NB4 (cell line): ENCODE measurements at regions not wholly inside any gene's neighbourhood (a gene's known extent, or its start where the extent isn't known, plus 50 kb on each side); places are given as distances from the start of the nearest gene placed in this dataset.

Source experiments
- DNase-seq: peaks from one replicate; pipeline ENCODE4 v3.0.0; 2010; ENCODE audit warnings: low read depth
- H3K4me3 ChIP-seq: one replicate; pipeline ENCODE4 v1.5.1; 2011; ENCODE audit warnings: mild to moderate bottlenecking, low read depth, low read length, moderate library complexity
- MYC ChIP-seq: IDR thresholded peaks from 2 replicates; pipeline ENCODE4 v1.6.1; 2011; ENCODE audit warnings: low read depth, low read length
- POLR2A ChIP-seq: IDR thresholded peaks from 2 replicates; pipeline ENCODE4 v1.6.1; 2011; ENCODE audit warnings: mild to moderate bottlenecking; ENCODE audit not compliant: insufficient read length; ENCODE audit errors: extremely low read depth
- TF ChIP-seq, protein P1 (sequence below): IDR thresholded peaks from one replicate; pipeline ENCODE4 v1.5.1; 2012; ENCODE audit warnings: low read depth, low read length
- TF ChIP-seq, protein P2 (sequence below): IDR thresholded peaks from 2 replicates; pipeline ENCODE4 v1.6.1; 2011; ENCODE audit warnings: low read depth, low read length

DNA sequence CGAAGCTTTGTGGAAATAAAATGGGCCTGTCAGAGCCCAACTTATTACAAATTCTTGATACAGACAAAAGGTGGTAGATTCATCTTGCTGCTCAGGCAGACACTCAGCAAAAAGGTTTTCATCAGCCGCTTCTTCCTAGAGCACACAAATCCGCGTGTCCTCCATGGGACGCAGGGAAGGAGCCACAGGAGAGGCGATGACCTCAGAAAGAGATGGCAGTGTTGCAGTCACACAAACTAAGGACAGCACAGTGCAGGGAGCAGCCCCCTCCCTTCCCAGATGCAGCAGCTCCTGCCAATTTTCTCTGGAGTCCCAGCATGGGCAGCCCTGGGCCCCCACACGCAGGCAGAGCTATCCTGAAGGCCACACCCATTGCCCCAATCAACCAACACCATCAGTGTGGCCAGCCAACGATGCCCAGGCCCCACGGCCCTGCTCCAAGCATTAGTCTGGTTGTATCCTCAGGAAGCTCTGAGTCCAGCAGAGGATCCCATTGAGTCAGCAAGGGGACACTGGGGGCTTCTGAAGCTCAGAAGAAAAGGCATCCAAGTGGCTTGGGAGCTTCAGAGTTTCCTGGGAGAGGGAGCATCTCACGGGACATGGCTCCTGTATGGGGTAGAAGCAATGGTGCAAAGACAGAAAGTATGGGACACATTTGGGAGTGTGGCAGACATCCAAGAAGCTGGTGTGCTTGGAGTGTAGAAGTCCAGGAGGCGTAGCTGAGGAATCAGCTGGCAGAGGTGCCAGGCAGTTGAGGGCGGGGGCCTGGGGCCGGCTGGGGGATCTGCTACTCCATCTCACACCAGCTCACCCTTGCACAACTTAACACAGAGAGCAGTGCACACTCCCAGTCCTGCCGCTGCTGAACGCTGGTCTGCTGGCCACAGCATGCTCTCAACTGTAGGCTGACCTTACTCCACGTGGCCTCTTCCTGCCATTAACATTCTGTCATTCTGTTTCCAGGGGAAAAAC is 142.1 kb upstream of the CST7 start:
- TF ChIP-seq, protein P1, sequence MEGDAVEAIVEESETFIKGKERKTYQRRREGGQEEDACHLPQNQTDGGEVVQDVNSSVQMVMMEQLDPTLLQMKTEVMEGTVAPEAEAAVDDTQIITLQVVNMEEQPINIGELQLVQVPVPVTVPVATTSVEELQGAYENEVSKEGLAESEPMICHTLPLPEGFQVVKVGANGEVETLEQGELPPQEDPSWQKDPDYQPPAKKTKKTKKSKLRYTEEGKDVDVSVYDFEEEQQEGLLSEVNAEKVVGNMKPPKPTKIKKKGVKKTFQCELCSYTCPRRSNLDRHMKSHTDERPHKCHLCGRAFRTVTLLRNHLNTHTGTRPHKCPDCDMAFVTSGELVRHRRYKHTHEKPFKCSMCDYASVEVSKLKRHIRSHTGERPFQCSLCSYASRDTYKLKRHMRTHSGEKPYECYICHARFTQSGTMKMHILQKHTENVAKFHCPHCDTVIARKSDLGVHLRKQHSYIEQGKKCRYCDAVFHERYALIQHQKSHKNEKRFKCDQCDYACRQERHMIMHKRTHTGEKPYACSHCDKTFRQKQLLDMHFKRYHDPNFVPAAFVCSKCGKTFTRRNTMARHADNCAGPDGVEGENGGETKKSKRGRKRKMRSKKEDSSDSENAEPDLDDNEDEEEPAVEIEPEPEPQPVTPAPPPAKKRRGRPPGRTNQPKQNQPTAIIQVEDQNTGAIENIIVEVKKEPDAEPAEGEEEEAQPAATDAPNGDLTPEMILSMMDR, result no peak
- TF ChIP-seq POLR2A (no peak), MYC (no peak)
- TF ChIP-seq, protein P2, sequence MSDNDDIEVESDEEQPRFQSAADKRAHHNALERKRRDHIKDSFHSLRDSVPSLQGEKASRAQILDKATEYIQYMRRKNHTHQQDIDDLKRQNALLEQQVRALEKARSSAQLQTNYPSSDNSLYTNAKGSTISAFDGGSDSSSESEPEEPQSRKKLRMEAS, result no peak
- no peak for DNase-seq

DNA sequence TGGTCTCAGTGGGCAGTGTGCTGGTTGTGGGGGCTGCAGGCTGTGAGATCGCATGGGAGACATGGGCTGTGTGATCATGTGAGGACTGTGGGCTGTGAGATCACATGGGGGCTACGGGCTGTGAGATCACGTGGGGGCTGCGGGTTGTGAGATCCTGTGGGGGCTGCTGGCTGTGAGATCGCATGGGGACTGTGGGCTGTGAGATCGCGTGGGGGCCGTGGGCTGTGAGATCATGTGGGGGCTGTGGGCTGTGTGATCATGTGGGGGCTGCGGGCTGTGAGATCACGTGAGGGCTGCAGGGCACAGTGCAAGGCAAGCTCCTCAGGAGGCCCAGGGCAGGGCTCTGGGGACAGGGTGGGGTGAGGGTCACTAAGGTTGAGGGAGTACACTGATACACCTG is 140.5 kb upstream of the CST7 start:
- no peak overlapping the region for H3K4me3 ChIP-seq
- no peak for DNase-seq
- TF ChIP-seq POLR2A, result no peak
- TF ChIP-seq, protein P1, result no peak
- TF ChIP-seq, protein P2, result no peak
- no peak for TF ChIP-seq MYC

More for the DNA sequence above, 142.1 kb upstream of the CST7 start:
- H3K4me3 ChIP-seq, result no peak overlapping the region

DNA sequence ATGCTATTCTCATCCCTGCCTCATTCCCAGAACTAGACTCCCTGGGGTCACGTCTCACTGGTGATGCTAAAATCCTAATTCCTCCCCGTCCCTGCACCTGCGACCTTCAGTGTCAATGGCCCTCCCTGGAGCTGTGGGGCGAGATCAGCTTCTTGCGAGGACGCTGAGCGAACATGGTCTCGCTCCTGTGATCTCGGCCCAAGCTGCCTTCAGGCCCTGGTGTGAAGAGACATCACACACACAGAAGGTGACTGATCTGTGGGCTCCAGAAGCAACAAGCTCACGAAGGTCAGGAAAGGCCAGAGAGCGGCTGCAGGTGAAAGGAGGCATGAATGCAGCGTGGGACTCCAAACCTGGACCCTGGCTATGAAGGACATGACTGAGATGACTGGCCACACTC is 139.5 kb upstream of the CST7 start:
- no peak for DNase-seq
- H3K4me3 ChIP-seq, result no peak overlapping the region
- TF ChIP-seq, protein P1, result no peak
- TF ChIP-seq, protein P2, result no peak
- TF ChIP-seq POLR2A, result no peak
- TF ChIP-seq MYC, result no peak

DNA sequence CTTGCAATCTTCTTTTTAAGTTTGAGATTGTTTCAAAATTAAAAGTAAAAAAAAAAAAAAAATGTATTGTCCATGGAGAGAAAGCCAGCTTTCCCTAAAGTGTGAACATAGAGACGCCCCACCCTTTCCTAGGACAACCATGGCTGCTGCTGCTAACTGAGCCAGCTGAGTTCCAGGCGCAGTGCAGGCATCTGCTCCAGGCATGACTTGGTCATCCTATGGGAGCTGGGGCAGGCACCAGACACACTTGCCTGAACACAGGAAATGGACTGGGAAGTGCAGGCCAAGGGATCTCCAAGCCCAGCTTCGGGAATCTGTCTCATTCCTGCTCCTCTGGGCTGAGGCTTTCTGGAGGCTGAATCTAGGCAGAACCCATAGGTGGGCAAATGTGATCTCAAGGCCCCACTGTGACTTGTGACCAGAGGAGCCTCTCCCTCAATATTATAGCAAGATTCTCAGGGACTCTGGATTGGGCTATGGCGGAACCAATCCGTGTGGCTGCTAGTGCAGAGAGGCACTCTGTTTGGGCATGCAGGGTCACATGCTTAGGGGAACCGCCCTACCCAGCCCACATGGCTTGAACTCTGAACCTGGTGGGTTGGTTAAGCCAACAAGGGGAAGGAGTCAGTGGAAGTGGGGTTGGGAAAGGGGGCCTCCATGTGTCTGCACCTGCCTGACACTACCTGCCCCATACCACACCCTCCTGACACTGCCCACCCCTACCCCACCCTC is 138.2 kb upstream of the CST7 start:
- H3K4me3 ChIP-seq, result no peak overlapping the region
- no peak for DNase-seq
- TF ChIP-seq POLR2A, result no peak
- TF ChIP-seq, protein P2, result no peak

DNA sequence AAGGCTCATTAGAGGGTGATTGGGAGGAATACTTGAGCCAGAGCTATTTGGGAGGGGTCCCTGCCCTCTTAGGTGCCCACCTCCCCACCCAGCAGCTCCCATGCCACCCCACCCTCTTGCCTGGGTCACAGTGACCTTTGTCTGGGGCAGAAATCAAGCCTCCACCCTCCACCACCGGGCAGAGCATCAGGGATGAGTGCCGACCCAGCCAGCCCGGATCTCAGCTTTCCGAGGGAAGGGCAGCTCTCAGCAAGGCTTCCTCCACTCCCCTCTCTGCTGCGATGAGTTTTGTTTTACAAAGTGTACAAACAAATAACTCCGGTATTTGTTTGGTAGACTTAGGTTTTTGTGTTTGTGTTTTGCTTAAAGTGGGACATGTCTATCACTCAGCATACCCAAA is 136.7 kb upstream of the CST7 start:
- TF ChIP-seq POLR2A, result no peak
- TF ChIP-seq, protein P1, result no peak
- no peak for TF ChIP-seq MYC
- TF ChIP-seq, protein P2, result no peak
- DNase-seq, result no peak
- no peak overlapping the region for H3K4me3 ChIP-seq
